KBM-7 (cell line): ENCODE measurements at regions not wholly inside any gene's neighbourhood (a gene's known extent, or its start where the extent isn't known, plus 50 kb on each side); places are given as distances from the start of the nearest gene placed in this dataset.
"Not testable (repeated sequence)": the region's sequence is repeated elsewhere in the genome, so short reads cannot be mapped to it uniquely, and the experiment has no call there.

Experiments used
- DNase-seq: peaks from one replicate; pipeline ENCODE4 v3.0.0-alpha.2; 2015
- in situ Hi-C: fragments of 300-500 bp; cut with MboI; formaldehyde crosslinking; loops from 2 replicates; pipeline ENCODE4 v1.14.3; 2020; ENCODE audit warnings: low sequenced_read_pairs, low pct_unique_long_range_greater_than_20kb, mixed read lengths

GRCh38 chr4:56164907-56165306 is 216.2 kb downstream of the CEP135 start:
- DNase-seq = no peak
- in situ Hi-C loops = no loop called here

- in situ Hi-C loops = no loop called here
- DNase-seq = no peak
Measured at GRCh38 chr4:56160636-56161035, 211.9 kb downstream of the CEP135 start.

GRCh38 chr4:56158483-56158882 is 209.7 kb downstream of the CEP135 start:
- in situ Hi-C loops = no loop called here
- no peak for DNase-seq

- in situ Hi-C loops = no loop called here
- DNase-seq = no peak
Measured at GRCh38 chr4:56156141-56156540, 207.4 kb downstream of the CEP135 start.

GRCh38 chr4:56155432-56155831 is 206.7 kb downstream of the CEP135 start:
- in situ Hi-C loops = no loop called here
- DNase-seq = no peak

GRCh38 chr4:56149591-56149990 is 200.8 kb downstream of the CEP135 start:
- in situ Hi-C loops = no loop called here
- DNase-seq = no peak

- no peak for DNase-seq
- in situ Hi-C loops = no loop called here
Measured at GRCh38 chr4:56148428-56148827, 199.7 kb downstream of the CEP135 start.

GRCh38 chr4:56147371-56147770 is 198.6 kb downstream of the CEP135 start:
- in situ Hi-C loops = no loop called here

GRCh38 chr4:56146956-56147355 is 198.2 kb downstream of the CEP135 start:
- in situ Hi-C loops = no loop called here
- no peak for DNase-seq

More at GRCh38 chr4:56147371-56147770, 198.6 kb downstream of the CEP135 start:
- DNase-seq = no peak

- no peak for DNase-seq
- in situ Hi-C loops = no loop called here
Measured at GRCh38 chr4:56142088-56142487, 193.3 kb downstream of the CEP135 start.

GRCh38 chr4:56139241-56139827 is 190.6 kb downstream of the CEP135 start:
- DNase-seq = no peak

GRCh38 chr4:56134834-56135233 is 186.1 kb downstream of the CEP135 start:
- DNase-seq, in situ Hi-C loops: not testable (repeated sequence)

More at GRCh38 chr4:56139241-56139827, 190.6 kb downstream of the CEP135 start:
- in situ Hi-C loops = no loop called here

- in situ Hi-C loops = no loop called here
- DNase-seq = no peak
Measured at GRCh38 chr4:56134266-56134665, 185.5 kb downstream of the CEP135 start.

- in situ Hi-C loops = no loop called here
Measured at GRCh38 chr4:56132835-56133234, 184.1 kb downstream of the CEP135 start.

GRCh38 chr4:56132188-56132587 is 183.4 kb downstream of the CEP135 start:
- in situ Hi-C loops, DNase-seq: not testable (repeated sequence)

More at GRCh38 chr4:56132835-56133234, 184.1 kb downstream of the CEP135 start:
- DNase-seq = no peak

GRCh38 chr4:56130606-56131155 is 181.9 kb downstream of the CEP135 start:
- no peak for DNase-seq
- in situ Hi-C loops = no loop called here

- DNase-seq = peak; percentile 30
Measured at GRCh38 chr4:56129431-56129861, 180.7 kb downstream of the CEP135 start.

GRCh38 chr4:56128213-56128612 is 179.5 kb downstream of the CEP135 start:
- in situ Hi-C loops = no loop called here
- no peak for DNase-seq

More at GRCh38 chr4:56129431-56129861, 180.7 kb downstream of the CEP135 start:
- in situ Hi-C loops = no loop called here

- DNase-seq = no peak
- in situ Hi-C loops = no loop called here
Measured at GRCh38 chr4:56127716-56128115, 179.0 kb downstream of the CEP135 start.

GRCh38 chr4:56123547-56123946 is 174.8 kb downstream of the CEP135 start:
- DNase-seq = no peak
- in situ Hi-C loops = no loop called here

- in situ Hi-C loops = no loop called here
- DNase-seq = no peak
Measured at GRCh38 chr4:56123051-56123450, 174.3 kb downstream of the CEP135 start.
